Left hindlimb (tissue), 1 donor: ENCODE measurements at regions not wholly inside any gene's neighbourhood (a gene's known extent, or its start where the extent isn't known, plus 50 kb on each side); places are given as distances from the start of the nearest gene placed in this dataset.
"Not testable (repeated sequence)": the region's sequence is repeated elsewhere in the genome, so short reads cannot be mapped to it uniquely, and the experiment has no call there.

Source experiments
- DNase-seq: peaks from one replicate; pipeline ENCODE4 v3.0.0-alpha.2; 2018

DNA sequence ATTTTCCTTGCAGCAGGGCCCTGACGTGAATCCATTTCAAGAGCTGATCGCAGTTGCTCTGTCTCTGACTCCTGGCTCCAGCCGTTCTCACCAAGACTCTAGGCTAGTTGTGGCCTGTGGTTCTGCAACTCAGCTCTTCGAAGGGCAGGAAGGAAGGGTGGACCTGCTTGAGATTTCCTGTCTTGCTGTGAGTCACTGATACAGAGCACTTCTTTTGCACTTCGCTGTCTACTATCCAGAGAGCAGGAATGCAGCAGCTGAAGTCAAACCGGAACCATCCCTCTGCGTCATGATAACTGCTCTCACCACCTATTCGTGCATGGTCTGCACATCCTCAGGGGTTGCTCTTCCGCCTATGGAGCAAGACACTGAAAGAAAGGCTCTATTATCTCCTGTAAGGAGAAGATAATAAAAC lies 59.7 kb downstream of the RAP2B start:
- peak; percentile 70 for DNase-seq

DNA sequence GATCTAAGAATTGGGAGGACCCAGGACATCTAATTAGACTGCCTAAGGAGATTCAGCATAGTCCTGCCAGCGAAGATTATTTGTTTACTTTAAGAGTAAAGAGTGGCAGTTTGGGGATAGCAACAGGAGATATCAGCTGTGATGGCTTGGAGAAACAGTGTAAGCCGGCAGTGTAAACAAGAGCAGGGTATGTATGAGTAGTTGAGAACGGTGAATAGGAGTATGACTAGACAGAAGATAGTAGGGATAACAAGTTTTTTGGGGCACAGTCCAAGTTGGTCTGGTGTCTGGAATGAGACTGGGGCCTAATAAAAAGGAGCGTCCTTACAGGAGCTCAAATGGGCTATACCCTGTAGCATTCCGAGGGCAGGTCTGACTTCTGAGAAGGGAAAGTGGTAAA lies 64.9 kb downstream of the RAP2B start:
- not testable (repeated sequence) for DNase-seq

DNA sequence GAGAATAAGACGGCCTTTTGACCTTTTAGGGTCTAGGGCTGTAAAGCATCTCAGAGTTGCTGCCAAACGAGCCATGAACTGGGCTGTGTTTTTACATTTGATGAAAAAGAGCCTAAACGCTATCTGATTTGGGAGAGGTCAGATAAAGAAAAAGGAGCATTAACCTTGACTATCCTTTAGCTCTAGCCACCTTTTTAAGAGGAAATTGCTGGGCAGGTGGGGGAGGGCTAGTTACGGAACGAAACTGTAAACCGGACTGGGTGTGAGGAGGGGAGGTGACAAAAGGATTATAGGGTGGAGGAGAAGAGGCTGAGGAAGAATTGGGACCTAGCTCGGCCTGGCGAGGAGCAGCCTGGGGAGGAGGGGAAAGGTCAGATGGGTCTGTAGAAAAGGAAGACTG lies 68.4 kb downstream of the RAP2B start:
- DNase-seq: not testable (repeated sequence)

DNA sequence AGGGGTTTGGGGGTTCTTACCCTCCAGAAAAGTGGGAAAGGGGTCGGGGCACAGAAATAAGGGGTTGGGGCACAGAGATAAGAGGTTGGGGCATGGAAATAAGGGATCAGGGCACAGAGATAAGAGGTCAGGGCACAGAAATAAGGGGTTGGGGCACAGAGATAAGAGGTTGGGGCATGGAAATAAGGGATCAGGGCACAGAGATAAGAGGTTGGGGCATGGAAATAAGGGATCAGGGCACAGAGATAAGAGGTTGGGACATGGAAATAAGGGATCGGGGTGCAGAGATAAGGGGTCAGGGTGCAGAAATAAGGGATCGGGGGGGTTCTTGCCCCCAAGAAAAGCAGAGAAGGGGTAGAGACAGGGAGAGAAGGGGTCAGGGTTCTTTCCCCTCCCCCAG lies 69.2 kb downstream of the RAP2B start:
- not testable (repeated sequence) for DNase-seq

DNA sequence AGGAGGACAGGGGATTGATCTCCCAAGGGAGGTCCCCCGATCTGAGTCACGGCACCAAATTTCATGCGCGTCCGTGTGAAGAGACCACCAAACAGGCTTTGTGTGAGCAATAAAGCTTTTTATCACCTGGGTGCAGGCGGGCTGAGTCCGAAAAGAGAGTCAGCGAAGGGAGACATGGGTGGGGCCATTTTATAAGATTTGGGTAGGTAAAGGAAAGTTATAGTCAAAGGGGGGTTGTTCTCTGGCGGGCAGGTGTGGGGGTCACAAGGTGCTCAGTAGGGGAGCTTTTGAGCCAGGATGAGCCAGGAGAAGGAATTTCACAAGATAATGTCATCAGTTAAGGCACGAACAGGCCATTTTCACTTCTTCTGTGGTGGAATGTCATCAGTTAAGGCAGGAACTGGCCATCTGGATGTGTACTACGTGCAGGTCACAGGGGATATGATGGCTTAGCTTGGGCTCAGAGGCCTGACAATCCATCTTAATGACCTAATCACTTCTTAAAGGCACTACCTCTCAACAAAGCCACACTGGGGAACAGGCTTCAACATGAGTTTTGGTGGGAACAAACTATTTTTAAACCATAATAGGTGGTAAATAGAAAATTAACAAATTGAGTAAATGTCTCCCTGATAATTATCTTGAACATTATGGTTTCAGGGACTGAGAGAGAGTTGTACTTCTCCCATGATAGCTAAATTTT lies 70.2 kb downstream of the RAP2B start:
- not testable (repeated sequence) for DNase-seq

DNA sequence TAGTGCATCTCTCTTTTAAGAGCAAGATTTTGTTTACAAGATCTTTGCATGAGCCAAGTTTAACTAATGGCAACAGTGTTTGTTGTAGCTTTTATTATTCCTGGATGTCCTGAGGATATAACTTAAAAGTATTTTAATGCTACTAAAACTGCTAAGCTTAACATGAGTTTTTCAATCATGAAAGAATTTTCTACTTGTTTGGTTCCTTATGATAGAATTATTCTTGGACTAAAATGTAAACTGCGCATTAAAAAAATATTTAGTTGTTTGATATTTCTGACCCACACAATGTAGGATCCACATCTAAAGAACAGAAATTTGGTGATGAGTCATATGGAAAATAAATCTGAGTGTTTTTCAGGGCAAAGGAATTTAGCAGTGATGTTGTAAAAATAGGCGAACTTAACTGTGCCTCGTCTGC lies 70.8 kb downstream of the RAP2B start:
- DNase-seq: no peak

- no peak for DNase-seq
Measured at GRCh38 chr3:153233986-153234385, 72.0 kb downstream of the RAP2B start.

DNA sequence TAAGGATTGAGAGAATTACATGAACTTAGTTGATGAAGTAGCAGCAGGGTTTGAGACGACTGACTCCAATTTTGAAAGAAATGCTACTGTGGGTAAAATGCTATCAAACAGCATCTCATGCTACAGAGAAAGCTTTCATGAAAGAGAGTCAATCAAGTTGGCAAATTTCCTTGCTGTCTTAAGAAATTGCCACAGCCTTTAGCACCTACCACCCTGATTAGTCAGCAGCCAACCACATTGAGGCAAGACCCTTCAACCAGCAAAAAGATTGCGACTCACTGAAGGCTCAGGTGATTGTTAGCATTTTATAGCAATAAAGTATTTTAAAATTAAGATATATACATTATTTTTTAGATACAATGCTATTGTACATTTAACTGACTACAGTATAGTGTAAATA lies 80.9 kb downstream of the RAP2B start:
- DNase-seq: no peak

- no peak for DNase-seq
Measured at GRCh38 chr3:153244961-153245360, 82.9 kb downstream of the RAP2B start.

GRCh38 chr3:153245661-153246060 lies 83.6 kb downstream of the RAP2B start:
- DNase-seq: no peak

GRCh38 chr3:153246331-153246730 lies 84.3 kb downstream of the RAP2B start:
- no peak for DNase-seq

DNA sequence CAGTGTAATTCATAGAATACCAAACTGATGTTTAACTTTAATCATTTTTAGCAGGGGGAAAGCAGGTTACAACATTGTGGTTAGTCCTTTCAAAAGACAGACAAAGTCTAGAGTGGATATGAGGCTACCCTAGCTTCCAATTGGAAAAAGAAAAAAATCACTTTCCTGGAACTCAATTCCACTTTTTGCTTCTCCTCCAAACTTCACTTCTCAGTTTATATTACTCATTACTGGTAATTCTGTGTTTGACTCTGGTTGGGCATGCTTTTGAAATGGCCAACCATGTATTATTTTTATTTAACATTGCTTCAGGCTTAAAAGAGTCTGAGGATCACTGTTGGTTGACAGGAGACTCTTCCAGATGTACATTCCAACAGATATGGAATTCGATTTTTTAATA lies 84.8 kb downstream of the RAP2B start:
- DNase-seq: no peak

DNA sequence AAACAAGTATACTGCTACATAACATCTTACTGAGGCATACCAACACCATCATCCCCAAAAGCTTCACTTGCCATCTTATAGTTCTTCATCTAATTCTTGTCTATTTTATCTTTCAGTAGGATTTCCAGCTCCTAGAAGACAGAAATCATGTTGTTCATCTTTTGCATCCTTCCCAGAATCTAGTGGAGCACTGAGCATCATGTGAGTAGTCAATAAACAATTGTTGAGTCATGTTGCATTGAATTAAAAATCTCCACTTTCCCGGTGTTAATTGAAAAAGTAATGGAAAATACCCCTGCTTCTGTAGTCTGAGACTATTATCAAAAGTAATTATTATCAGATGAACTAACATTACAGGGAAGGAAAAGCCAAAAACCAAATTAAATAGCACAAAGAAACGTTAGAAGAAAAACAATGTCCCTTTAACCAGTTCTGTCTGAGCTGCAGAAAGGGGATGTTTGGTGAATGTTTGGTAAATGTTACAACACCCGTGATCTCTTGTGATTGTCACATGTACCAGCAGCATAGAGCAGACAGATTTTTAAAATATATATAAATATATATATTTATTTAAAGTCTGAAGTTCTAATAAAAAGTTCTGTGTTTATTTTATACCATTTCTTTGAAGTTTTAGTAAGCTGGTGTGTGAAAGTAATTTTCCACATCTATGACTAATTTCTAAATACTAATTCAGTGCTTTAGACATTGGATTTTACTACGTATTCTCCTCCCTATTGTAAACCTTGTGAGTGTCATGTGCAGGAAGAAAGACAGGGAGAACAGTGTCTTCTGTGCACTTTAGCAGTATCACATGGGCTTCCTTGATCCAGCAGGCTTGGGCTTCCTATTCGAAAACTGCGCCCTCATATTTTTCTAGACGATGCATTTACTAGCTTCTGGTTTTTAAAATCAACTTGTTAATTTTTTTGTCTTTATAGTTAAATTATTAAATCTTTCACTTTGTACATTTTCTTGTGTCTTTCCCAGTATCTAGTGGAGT lies 85.6 kb downstream of the RAP2B start:
- DNase-seq: no peak

DNA sequence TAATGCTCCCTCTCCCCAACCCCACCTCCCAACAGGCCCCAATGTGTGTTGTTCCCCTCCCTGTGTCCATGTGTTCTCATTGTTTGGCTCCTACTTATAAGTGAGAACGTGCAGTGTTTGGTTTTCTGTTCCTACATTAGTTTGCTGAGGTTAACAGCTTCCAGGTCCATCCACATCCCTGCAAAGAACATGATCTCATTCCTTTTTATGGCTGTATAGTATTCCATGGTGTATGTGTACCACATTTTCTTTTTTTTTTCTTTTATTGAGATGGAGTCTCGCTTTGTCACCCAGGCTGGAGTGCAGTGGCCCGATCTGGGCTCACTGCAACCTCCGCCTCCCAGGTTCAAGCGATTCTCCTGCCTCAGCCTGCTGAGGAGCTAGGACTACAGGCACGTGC lies 86.8 kb downstream of the RAP2B start:
- not testable (repeated sequence) for DNase-seq

GRCh38 chr3:153249906-153250305 lies 87.9 kb downstream of the RAP2B start:
- DNase-seq: no peak

DNA sequence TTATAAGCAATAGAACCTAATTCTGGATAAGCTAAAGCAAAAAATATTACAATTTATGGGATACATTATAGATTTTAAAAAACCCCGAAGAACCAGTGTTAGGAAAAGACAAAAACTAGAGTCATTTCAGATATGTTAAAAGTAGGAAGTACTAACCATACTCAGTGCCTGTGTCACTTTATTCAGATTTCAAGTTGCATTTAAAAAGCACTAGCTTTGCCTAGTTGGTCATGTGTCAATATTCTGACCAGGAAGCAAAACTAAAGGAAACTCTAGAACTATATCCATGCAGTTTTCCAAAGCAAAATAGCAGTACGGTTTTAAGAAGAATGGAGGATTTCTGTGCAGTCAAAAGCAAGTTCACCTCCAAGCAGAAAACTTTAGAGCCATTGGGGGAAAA lies 88.4 kb downstream of the RAP2B start:
- DNase-seq: no peak

DNA sequence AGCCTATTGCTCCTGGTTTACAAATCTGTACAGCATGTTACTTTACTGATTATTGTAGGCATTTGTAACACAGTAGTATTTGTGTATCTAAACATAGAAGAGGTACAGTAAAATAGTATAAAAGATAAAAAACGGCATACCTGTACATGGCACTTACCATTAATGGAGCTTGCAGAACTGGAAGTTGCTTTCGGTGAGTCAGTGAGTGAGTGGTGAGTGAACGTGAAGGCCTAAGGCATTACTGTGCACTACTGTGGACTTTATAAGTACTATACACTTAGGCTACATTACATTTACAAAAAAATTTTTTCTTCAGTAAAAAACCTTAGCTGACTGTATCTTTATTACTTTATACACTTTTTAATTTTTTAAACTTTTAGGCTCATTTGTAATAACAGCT lies 90.9 kb downstream of the RAP2B start:
- DNase-seq: no peak

- no peak for DNase-seq
Measured at GRCh38 chr3:153254361-153254760, 92.3 kb downstream of the RAP2B start.

GRCh38 chr3:153257673-153258351 lies 95.8 kb downstream of the RAP2B start:
- DNase-seq: no peak

DNA sequence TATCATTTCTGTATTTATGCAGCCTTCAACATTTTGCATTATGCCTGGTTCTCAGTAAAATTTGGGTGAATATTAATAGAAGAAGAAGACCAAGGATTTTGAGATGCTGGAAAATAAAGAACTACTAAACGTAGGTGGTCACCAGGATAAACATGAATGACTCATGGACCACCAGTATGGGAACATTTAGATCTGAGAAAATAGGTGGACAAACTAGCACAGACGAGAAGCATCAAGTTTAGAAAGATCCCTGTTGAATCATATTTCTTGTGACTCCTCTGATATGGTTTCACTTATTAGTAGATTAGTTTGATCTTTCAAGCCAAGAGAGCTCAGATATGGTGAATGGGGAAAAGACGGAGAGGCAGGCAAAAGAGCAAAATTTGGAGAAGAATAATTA lies 97.9 kb downstream of the RAP2B start:
- DNase-seq: no peak

- no peak for DNase-seq
Measured at GRCh38 chr3:153260681-153261080, 98.7 kb downstream of the RAP2B start.

- DNase-seq: no peak
Measured at GRCh38 chr3:153266619-153267018, 104.6 kb downstream of the RAP2B start.

- DNase-seq: no peak
Measured at GRCh38 chr3:153268564-153269279, 106.7 kb downstream of the RAP2B start.
